VCaP (cell line): ENCODE measurements at regions not wholly inside any gene's neighbourhood (a gene's known extent, or its start where the extent isn't known, plus 50 kb on each side); places are given as distances from the start of the nearest gene placed in this dataset.
"Not testable (repeated sequence)": the region's sequence is repeated elsewhere in the genome, so short reads cannot be mapped to it uniquely, and the experiment has no call there.

Source experiments
- H3K27ac ChIP-seq: fragments of 450-650 bp; 2 replicates; pipeline ENCODE4 v1.5.1; 2017
- CTCF ChIP-seq: fragments of 450-650 bp; conservative IDR thresholded peaks from 2 replicates; pipeline ENCODE4 v1.5.1; 2017; ENCODE audit warnings: mild to moderate bottlenecking, moderate library complexity

- no peak for TF ChIP-seq CTCF
- no peak overlapping the region for H3K27ac ChIP-seq
Observed at GRCh38 chr3:144737281-144737680, 765.7 kb downstream of the DIPK2A start.

- no peak for TF ChIP-seq CTCF
- H3K27ac ChIP-seq: no peak overlapping the region
Observed at GRCh38 chr3:144743225-144743668, 771.6 kb downstream of the DIPK2A start.

- H3K27ac ChIP-seq: no peak overlapping the region
- no peak for TF ChIP-seq CTCF
Observed at GRCh38 chr3:144744473-144744872, 772.9 kb downstream of the DIPK2A start.

GRCh38 chr3:144746631-144747030, 775.0 kb downstream of the DIPK2A start:
- no peak for TF ChIP-seq CTCF
- no peak overlapping the region for H3K27ac ChIP-seq

GRCh38 chr3:144749536-144750253, 778.1 kb downstream of the DIPK2A start:
- H3K27ac ChIP-seq: not testable (repeated sequence)

GRCh38 chr3:144754076-144754783, 782.6 kb downstream of the DIPK2A start:
- no peak overlapping the region for H3K27ac ChIP-seq
- TF ChIP-seq CTCF: no peak

GRCh38 chr3:144756704-144757440, 785.2 kb downstream of the DIPK2A start:
- H3K27ac ChIP-seq: no peak overlapping the region
- TF ChIP-seq CTCF: no peak
